ENCODE measurements at regions not wholly inside any gene's neighbourhood (a gene's known extent, or its start where the extent isn't known, plus 50 kb on each side); places are given as distances from the start of the nearest gene placed in this dataset.
A peak's percentile ranks its signal among the peaks of the same experiment; 100 is the strongest.

DNA sequence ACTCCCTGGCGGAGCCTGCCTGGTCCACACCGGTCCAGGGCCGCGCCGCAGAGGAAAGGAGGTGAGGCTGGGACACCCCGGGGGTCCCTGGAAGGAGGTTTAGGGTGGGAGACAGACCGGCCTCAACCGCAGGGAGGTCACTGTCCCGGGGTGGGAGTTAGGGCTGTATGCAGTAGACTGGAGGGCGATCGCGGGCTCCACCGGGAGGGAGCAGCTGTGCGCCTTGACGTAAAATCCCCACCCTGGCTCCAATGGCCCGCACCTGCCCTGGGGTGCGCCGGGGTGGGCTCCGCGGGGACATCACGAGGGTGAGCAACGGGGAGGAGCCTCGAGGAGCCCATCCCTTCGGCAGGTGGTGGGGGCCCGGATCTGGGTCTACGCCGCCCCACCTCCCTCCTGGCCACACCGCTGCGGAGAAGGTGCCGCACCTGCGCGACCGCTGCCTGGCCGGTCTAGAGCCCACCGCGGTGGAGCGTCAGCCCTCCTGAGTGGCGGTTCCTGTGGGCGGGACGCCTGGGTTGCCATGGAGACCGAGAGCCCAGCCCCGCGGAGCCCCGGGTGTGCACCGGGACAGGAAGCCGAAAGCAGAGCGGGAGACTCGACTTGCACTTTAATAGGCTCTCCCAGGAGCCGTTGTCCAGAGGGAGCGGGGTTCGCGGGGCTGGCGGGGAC lies 105.1 kb downstream of the ADRA2C start:
- DNase-seq: peak in 2 of 3 donors; percentile 49 to 61
- Histone ChIP-seq H3K4me3 (ENCODE audit: control insufficient read depth in 1 of 7, extremely low read depth in 1 of 7, insufficient read depth in 4 of 7, low read depth in 2 of 7, low read length in 6 of 7) (peak overlapping the region in 2 of 7 experiments; percentile 11 to 38), H3K4me1 (ENCODE audit: control extremely low read depth in 1 of 4, control insufficient read depth in 4 of 4, insufficient read depth in 4 of 4, low read length in 3 of 4) (peaks cover 0 to 12% (median 3%) of the 10 kb centered on the region in 4 experiments), H3K9me3 (ENCODE audit: control extremely low read depth in 1 of 5, control insufficient read depth in 4 of 5, insufficient read depth in 2 of 5, low read depth in 1 of 5, low read length in 4 of 5) (peaks cover 0 to 10% (median 2%) of the 10 kb centered on the region in 5 experiments), H3K27ac (ENCODE audit: insufficient read depth in 1 of 2, low read depth in 1 of 2, low read length in 2 of 2, poor library complexity in 1 of 2, severe bottlenecking in 2 of 2) (no peak overlapping the region), H3K36me3 (ENCODE audit: control insufficient read depth in 4 of 4, insufficient read depth in 4 of 4, low read length in 3 of 4) (no peaks in the 10 kb centered on the region), H3K27me3 (replicated peaks in 2 of 5; ENCODE audit: control insufficient read depth in 4 of 5, insufficient read depth in 5 of 5, low read length in 4 of 5) (peaks cover 0 to 95% (median 37%) of the 10 kb centered on the region in 5 experiments)
- WGBS (ENCODE audit: insufficient coverage): 9% methylated on average over 37 of the region's 53 CpGs
- ChIA-PET POLR2A (no interaction called here), CTCF (interaction anchor here (1.8 kb wide), 1 partner anchor 8 kb away, joined by 4 read pairs; no protein-coding TSS in a partner anchor)

DNA sequence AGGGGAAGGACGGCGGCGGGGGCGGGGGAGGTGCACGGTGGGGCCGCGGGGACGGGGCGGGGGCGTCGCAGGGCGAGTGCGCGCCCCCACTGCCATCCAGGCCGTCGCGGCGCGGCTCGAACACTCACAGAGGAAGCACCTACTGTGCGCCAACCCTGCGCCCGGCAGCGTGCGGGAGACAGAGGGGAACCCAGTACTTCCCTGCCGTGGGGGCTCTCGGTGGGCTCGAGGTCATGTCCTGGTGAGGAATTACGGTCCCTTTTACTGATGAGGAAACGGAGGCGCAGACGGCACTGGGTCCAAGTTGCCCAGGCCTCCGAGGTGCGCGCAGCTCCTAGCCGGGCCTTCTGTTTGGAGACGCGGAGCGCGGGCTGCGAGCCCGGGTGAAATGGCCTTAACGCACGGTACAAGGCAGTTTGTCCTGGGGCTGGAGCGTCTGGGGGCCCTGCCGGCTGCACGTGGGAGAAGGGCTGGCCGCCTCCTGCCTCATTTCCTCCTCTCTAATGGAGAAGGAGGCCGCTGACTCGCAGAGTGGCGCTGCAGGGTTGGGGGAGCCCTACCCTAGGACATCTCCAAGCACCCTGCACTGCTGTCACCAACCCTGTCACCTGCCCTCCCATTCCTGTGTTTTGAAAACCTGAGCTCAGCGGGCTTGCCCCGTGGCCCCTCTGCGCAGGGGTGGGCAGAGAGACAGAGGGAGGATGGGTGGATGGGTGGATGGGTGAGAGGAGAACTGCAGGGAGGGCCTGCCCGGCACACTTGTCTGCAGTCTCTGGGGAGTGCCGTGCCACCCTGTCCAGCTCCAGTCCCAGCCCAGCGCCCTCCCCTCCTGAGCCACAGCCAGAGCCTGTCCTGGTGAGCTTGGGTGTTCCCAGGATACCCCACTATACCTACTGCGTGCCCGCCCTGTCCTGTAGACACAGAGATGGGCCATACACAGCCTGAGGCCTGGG lies 106.0 kb downstream of the ADRA2C start:
- no peak overlapping the region for H3K4me3 ChIP-seq (ENCODE audit: control insufficient read depth in 1 of 7, extremely low read depth in 1 of 7, insufficient read depth in 4 of 7, low read depth in 2 of 7, low read length in 6 of 7)
- no peak for DNase-seq
- H3K36me3 ChIP-seq (ENCODE audit: control insufficient read depth in 4 of 4, insufficient read depth in 4 of 4, low read length in 3 of 4): no peaks in the 10 kb centered on the region
- CTCF ChIA-PET: no interaction called here
- no peak overlapping the region for H3K27ac ChIP-seq (ENCODE audit: insufficient read depth in 1 of 2, low read depth in 1 of 2, low read length in 2 of 2, poor library complexity in 1 of 2, severe bottlenecking in 2 of 2)
- peaks cover 0 to 12% (median 3%) of the 10 kb centered on the region in 4 experiments for H3K4me1 ChIP-seq (ENCODE audit: control extremely low read depth in 1 of 4, control insufficient read depth in 4 of 4, insufficient read depth in 4 of 4, low read length in 3 of 4)
- peaks cover 4 to 96% (median 37%) of the 10 kb centered on the region in 5 experiments for H3K27me3 ChIP-seq (replicated peaks in 2 of 5; ENCODE audit: control insufficient read depth in 4 of 5, insufficient read depth in 5 of 5, low read length in 4 of 5)
- WGBS (ENCODE audit: insufficient coverage): 10% methylated on average over 40 of the region's 59 CpGs
- POLR2A ChIA-PET: no interaction called here
- peaks cover 0 to 10% (median 4%) of the 10 kb centered on the region in 5 experiments for H3K9me3 ChIP-seq (ENCODE audit: control extremely low read depth in 1 of 5, control insufficient read depth in 4 of 5, insufficient read depth in 2 of 5, low read depth in 1 of 5, low read length in 4 of 5)

- H3K4me1 ChIP-seq (ENCODE audit: control extremely low read depth in 1 of 4, control insufficient read depth in 4 of 4, insufficient read depth in 4 of 4, low read length in 3 of 4): peaks cover 0 to 12% (median 3%) of the 10 kb centered on the region in 4 experiments
- no peak overlapping the region for H3K27ac ChIP-seq (ENCODE audit: insufficient read depth in 1 of 2, low read depth in 1 of 2, low read length in 2 of 2, poor library complexity in 1 of 2, severe bottlenecking in 2 of 2)
- no peaks in the 10 kb centered on the region for H3K36me3 ChIP-seq (ENCODE audit: control insufficient read depth in 4 of 4, insufficient read depth in 4 of 4, low read length in 3 of 4)
- peaks cover 9 to 96% (median 37%) of the 10 kb centered on the region in 5 experiments for H3K27me3 ChIP-seq (replicated peaks in 2 of 5; ENCODE audit: control insufficient read depth in 4 of 5, insufficient read depth in 5 of 5, low read length in 4 of 5)
- DNase-seq: no peak
- no peak overlapping the region for H3K4me3 ChIP-seq (ENCODE audit: control insufficient read depth in 1 of 7, extremely low read depth in 1 of 7, insufficient read depth in 4 of 7, low read depth in 2 of 7, low read length in 6 of 7)
- ChIA-PET CTCF (no interaction called here), POLR2A (no interaction called here)
- WGBS (ENCODE audit: insufficient coverage): 60% methylated on average over 17 of the region's 17 CpGs
- H3K9me3 ChIP-seq (ENCODE audit: control extremely low read depth in 1 of 5, control insufficient read depth in 4 of 5, insufficient read depth in 2 of 5, low read depth in 1 of 5, low read length in 4 of 5): peaks cover 2 to 15% (median 8%) of the 10 kb centered on the region in 5 experiments
Observed at GRCh38 chr4:3872834-3873313, 106.7 kb downstream of the ADRA2C start.

- POLR2A ChIA-PET: no interaction called here
- Histone ChIP-seq H3K4me3 (ENCODE audit: control insufficient read depth in 1 of 7, extremely low read depth in 1 of 7, insufficient read depth in 4 of 7, low read depth in 2 of 7, low read length in 6 of 7) (no peak overlapping the region), H3K9me3 (ENCODE audit: control extremely low read depth in 1 of 5, control insufficient read depth in 4 of 5, insufficient read depth in 2 of 5, low read depth in 1 of 5, low read length in 4 of 5) (peaks cover 2 to 14% (median 8%) of the 10 kb centered on the region in 5 experiments), H3K4me1 (ENCODE audit: control extremely low read depth in 1 of 4, control insufficient read depth in 4 of 4, insufficient read depth in 4 of 4, low read length in 3 of 4) (peaks cover 0 to 12% (median 3%) of the 10 kb centered on the region in 4 experiments), H3K27ac (ENCODE audit: insufficient read depth in 1 of 2, low read depth in 1 of 2, low read length in 2 of 2, poor library complexity in 1 of 2, severe bottlenecking in 2 of 2) (no peak overlapping the region), H3K27me3 (replicated peaks in 2 of 5; ENCODE audit: control insufficient read depth in 4 of 5, insufficient read depth in 5 of 5, low read length in 4 of 5) (peaks cover 10 to 96% (median 40%) of the 10 kb centered on the region in 5 experiments), H3K36me3 (ENCODE audit: control insufficient read depth in 4 of 4, insufficient read depth in 4 of 4, low read length in 3 of 4) (no peaks in the 10 kb centered on the region)
- no peak for DNase-seq
- CTCF ChIA-PET: no interaction called here
- 46% methylated on average over 8 of the region's 14 CpGs for WGBS (ENCODE audit: insufficient coverage)
Observed at GRCh38 chr4:3873408-3874027, 107.3 kb downstream of the ADRA2C start.

- no peaks in the 10 kb centered on the region for H3K36me3 ChIP-seq (ENCODE audit: control insufficient read depth in 4 of 4, insufficient read depth in 4 of 4, low read length in 3 of 4)
- H3K4me3 ChIP-seq (ENCODE audit: control insufficient read depth in 1 of 7, extremely low read depth in 1 of 7, insufficient read depth in 4 of 7, low read depth in 2 of 7, low read length in 6 of 7): no peak overlapping the region
- H3K27ac ChIP-seq (ENCODE audit: insufficient read depth in 1 of 2, low read depth in 1 of 2, low read length in 2 of 2, poor library complexity in 1 of 2, severe bottlenecking in 2 of 2): no peak overlapping the region
- peaks cover 2 to 17% (median 8%) of the 10 kb centered on the region in 5 experiments for H3K9me3 ChIP-seq (ENCODE audit: control extremely low read depth in 1 of 5, control insufficient read depth in 4 of 5, insufficient read depth in 2 of 5, low read depth in 1 of 5, low read length in 4 of 5)
- WGBS (ENCODE audit: insufficient coverage): 73% methylated on average over 6 of the region's 16 CpGs
- peaks cover 0 to 17% (median 6%) of the 10 kb centered on the region in 4 experiments for H3K4me1 ChIP-seq (ENCODE audit: control extremely low read depth in 1 of 4, control insufficient read depth in 4 of 4, insufficient read depth in 4 of 4, low read length in 3 of 4)
- peaks cover 15 to 96% (median 41%) of the 10 kb centered on the region in 5 experiments for H3K27me3 ChIP-seq (replicated peaks in 2 of 5; ENCODE audit: control insufficient read depth in 4 of 5, insufficient read depth in 5 of 5, low read length in 4 of 5)
- ChIA-PET CTCF (no interaction called here), POLR2A (no interaction called here)
- no peak for DNase-seq
Observed at GRCh38 chr4:3874028-3874415, 107.8 kb downstream of the ADRA2C start.

- no peak for DNase-seq
- no peak overlapping the region for H3K27ac ChIP-seq (ENCODE audit: insufficient read depth in 1 of 2, low read depth in 1 of 2, low read length in 2 of 2, poor library complexity in 1 of 2, severe bottlenecking in 2 of 2)
- H3K9me3 ChIP-seq (ENCODE audit: control extremely low read depth in 1 of 5, control insufficient read depth in 4 of 5, insufficient read depth in 2 of 5, low read depth in 1 of 5, low read length in 4 of 5): peaks cover 2 to 17% (median 8%) of the 10 kb centered on the region in 5 experiments
- peaks cover 15 to 96% (median 40%) of the 10 kb centered on the region in 5 experiments for H3K27me3 ChIP-seq (replicated peaks in 2 of 5; ENCODE audit: control insufficient read depth in 4 of 5, insufficient read depth in 5 of 5, low read length in 4 of 5)
- H3K4me1 ChIP-seq (ENCODE audit: control extremely low read depth in 1 of 4, control insufficient read depth in 4 of 4, insufficient read depth in 4 of 4, low read length in 3 of 4): peaks cover 0 to 23% (median 11%) of the 10 kb centered on the region in 4 experiments
- no peak overlapping the region for H3K4me3 ChIP-seq (ENCODE audit: control insufficient read depth in 1 of 7, extremely low read depth in 1 of 7, insufficient read depth in 4 of 7, low read depth in 2 of 7, low read length in 6 of 7)
- ChIA-PET POLR2A (no interaction called here), CTCF (no interaction called here)
- WGBS (ENCODE audit: insufficient coverage): 74% methylated on average over 8 of the region's 11 CpGs
- H3K36me3 ChIP-seq (ENCODE audit: control insufficient read depth in 4 of 4, insufficient read depth in 4 of 4, low read length in 3 of 4): no peaks in the 10 kb centered on the region
Observed at GRCh38 chr4:3874525-3875110, 108.4 kb downstream of the ADRA2C start.
